ENCODE measurements at regions not wholly inside any gene's neighbourhood (a gene's known extent, or its start where the extent isn't known, plus 50 kb on each side); places are given as distances from the start of the nearest gene placed in this dataset.
"Not testable (repeated sequence)": the region's sequence is repeated elsewhere in the genome, so short reads cannot be mapped to it uniquely, and the experiment has no call there.

- no peak for DNase-seq (ENCODE audit: low spot score)
- in situ Hi-C loops (cut with MboI; ENCODE audit: low pct_unique_long_range_greater_than_20kb, low sequenced_read_pairs, unreplicated experiment), result no loop called here
- no peak for TF ChIP-seq CTCF (IDR thresholded peaks at IDR 0.05; ENCODE audit: extremely low read depth, insufficient read depth, missing control alignments)
These were observed 337.7 kb downstream of the NEK10 start for GRCh38 chr3:27031476-27031875.

GRCh38 chr3:27034255-27034654 is 334.9 kb downstream of the NEK10 start:
- DNase-seq (ENCODE audit: low spot score), result no peak
- in situ Hi-C loops (cut with MboI; ENCODE audit: low pct_unique_long_range_greater_than_20kb, low sequenced_read_pairs, unreplicated experiment), result no loop called here
- TF ChIP-seq CTCF (IDR thresholded peaks at IDR 0.05; ENCODE audit: extremely low read depth, insufficient read depth, missing control alignments), result no peak

- DNase-seq (ENCODE audit: low spot score), result no peak
- in situ Hi-C loops (cut with MboI; ENCODE audit: low pct_unique_long_range_greater_than_20kb, low sequenced_read_pairs, unreplicated experiment), result no loop called here
- no peak for TF ChIP-seq CTCF (IDR thresholded peaks at IDR 0.05; ENCODE audit: extremely low read depth, insufficient read depth, missing control alignments)
These were observed 328.5 kb downstream of the NEK10 start for GRCh38 chr3:27040674-27041073.

- in situ Hi-C loops (cut with MboI; ENCODE audit: low pct_unique_long_range_greater_than_20kb, low sequenced_read_pairs, unreplicated experiment); DNase-seq (ENCODE audit: low spot score): not testable (repeated sequence)
These were observed 326.6 kb downstream of the NEK10 start for GRCh38 chr3:27042541-27042940.

GRCh38 chr3:27043328-27043955 is 325.7 kb downstream of the NEK10 start:
- in situ Hi-C loops (cut with MboI; ENCODE audit: low pct_unique_long_range_greater_than_20kb, low sequenced_read_pairs, unreplicated experiment), result no loop called here
- no peak for DNase-seq (ENCODE audit: low spot score)
- no peak for TF ChIP-seq CTCF (IDR thresholded peaks at IDR 0.05; ENCODE audit: extremely low read depth, insufficient read depth, missing control alignments)

- in situ Hi-C loops (cut with MboI; ENCODE audit: low pct_unique_long_range_greater_than_20kb, low sequenced_read_pairs, unreplicated experiment), result no loop called here
- no peak for DNase-seq (ENCODE audit: low spot score)
- no peak for TF ChIP-seq CTCF (IDR thresholded peaks at IDR 0.05; ENCODE audit: extremely low read depth, insufficient read depth, missing control alignments)
These were observed 324.2 kb downstream of the NEK10 start for GRCh38 chr3:27044931-27045481.

GRCh38 chr3:27046351-27046750 is 322.8 kb downstream of the NEK10 start:
- TF ChIP-seq CTCF (IDR thresholded peaks at IDR 0.05; ENCODE audit: extremely low read depth, insufficient read depth, missing control alignments), result no peak
- DNase-seq (ENCODE audit: low spot score), result no peak
- in situ Hi-C loops (cut with MboI; ENCODE audit: low pct_unique_long_range_greater_than_20kb, low sequenced_read_pairs, unreplicated experiment), result no loop called here

All from GM13977 (cell line).